ENCODE measurements at regions not wholly inside any gene's neighbourhood (a gene's known extent, or its start where the extent isn't known, plus 50 kb on each side); places are given as distances from the start of the nearest gene placed in this dataset.

DNA sequence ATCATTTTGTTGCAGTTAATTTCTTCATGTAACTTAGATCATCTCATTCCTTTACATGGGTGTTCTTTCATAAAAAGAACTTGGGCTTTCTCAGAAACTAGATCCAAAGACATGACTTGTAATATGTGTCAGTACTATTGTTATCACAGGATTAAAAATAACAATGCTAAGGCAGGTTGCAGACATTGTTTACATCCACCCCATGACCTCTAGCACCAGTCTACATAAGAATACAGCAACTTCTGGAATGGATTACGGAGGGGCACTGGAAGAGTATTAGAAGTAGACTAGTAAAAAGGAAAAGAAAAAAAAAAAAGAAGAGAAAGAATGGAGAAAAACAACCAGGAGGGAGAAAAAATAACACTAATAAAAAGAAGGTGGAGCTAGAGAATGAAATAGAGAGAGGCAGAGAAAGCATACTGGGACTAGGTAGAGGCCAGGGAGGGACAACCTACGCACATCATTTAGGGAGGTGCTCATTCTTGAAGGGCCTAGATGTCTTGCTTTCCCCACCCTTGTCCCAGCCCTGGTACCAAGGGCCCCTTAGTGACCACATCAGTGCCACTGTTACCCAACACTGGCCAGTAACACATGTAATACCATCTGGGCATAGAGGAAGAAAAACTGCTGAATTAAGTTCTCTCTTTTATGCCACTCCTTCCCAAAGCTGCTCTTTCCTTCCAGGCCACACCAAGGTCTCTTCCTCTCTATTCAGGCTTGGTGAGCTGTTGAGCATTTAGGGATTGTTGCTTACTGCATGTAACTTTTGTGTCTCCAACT, 70.6 kb upstream of the KLF7 start:
- no peak for DNase-seq

DNA sequence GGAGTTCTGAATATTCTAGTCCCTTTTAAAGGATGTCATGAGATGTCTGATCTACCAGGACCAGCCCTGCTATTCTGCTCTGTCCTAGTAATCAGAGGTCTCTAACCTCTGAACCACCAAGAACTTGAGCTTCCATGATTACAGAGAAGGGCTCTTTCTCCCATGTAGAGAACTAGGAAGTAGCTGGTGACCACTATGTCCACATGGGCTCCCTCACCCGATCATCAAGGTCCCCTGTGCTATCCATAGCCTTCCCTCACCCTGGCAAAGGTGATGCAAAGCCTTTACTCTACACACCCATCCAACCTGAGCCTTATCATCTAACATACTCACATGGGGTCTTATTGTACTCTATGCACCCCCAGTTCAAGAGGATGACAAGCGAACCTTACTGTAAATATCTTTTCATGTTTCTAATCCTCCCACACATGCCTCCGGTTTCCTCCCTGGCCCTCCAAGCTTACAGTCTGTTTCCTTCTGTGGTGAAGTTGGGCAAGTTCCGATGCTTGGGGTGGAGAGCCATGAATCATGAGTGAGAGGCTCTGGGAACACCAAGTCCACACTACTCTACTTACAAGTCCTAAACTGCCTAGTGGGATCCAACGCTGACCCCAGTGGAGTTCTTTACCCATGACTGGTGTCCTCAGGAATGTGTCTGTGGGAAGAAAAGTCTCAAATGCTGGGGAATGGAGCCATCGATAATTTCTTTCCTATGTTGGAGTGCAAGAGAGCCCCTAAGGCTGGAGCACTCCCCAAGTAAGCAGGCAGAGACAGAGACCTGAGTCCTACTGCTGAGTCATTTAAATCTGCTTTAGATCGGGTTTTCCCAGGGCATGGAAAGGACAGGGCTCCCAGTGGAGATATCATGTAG, 73.3 kb upstream of the KLF7 start:
- DNase-seq, result no peak

GRCh38 chr2:207239754-207240494, 74.2 kb upstream of the KLF7 start:
- peak; percentile 70 for DNase-seq

GRCh38 chr2:207240649-207241048, 74.9 kb upstream of the KLF7 start:
- DNase-seq, result no peak

- DNase-seq, result no peak
Observed at GRCh38 chr2:207241198-207241597, 75.5 kb upstream of the KLF7 start.

GRCh38 chr2:207243601-207244000, 77.9 kb upstream of the KLF7 start:
- no peak for DNase-seq

GRCh38 chr2:207244971-207245925, 79.5 kb upstream of the KLF7 start:
- DNase-seq, result no peak

GRCh38 chr2:207248702-207249377, 83.1 kb upstream of the KLF7 start:
- no peak for DNase-seq

GRCh38 chr2:207251022-207251421, 85.3 kb upstream of the KLF7 start:
- DNase-seq, result no peak

- no peak for DNase-seq
Observed at GRCh38 chr2:207251573-207252192, 85.9 kb upstream of the KLF7 start.

DNA sequence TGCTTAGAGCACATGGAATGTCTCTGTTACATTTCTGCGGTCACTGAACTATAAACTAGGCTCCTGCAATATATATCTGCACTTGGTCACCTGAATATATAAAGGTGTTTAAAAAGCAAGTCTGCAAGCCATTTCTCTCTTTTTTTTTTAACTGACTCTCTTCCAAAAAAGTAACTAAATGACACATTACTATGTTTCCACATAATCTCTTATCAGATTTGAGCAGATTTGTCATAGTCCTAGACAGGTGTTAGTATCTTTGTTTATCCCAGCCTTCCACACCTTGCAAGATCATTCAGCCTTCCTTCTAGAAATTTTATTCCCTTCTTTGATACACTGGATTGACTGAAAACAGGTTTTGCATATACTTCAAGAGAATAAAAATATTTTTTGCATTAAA, 86.7 kb upstream of the KLF7 start:
- no peak for DNase-seq

- no peak for DNase-seq
Observed at GRCh38 chr2:207252979-207253645, 87.4 kb upstream of the KLF7 start.

GRCh38 chr2:207253666-207254345, 88.1 kb upstream of the KLF7 start:
- DNase-seq, result no peak

DNA sequence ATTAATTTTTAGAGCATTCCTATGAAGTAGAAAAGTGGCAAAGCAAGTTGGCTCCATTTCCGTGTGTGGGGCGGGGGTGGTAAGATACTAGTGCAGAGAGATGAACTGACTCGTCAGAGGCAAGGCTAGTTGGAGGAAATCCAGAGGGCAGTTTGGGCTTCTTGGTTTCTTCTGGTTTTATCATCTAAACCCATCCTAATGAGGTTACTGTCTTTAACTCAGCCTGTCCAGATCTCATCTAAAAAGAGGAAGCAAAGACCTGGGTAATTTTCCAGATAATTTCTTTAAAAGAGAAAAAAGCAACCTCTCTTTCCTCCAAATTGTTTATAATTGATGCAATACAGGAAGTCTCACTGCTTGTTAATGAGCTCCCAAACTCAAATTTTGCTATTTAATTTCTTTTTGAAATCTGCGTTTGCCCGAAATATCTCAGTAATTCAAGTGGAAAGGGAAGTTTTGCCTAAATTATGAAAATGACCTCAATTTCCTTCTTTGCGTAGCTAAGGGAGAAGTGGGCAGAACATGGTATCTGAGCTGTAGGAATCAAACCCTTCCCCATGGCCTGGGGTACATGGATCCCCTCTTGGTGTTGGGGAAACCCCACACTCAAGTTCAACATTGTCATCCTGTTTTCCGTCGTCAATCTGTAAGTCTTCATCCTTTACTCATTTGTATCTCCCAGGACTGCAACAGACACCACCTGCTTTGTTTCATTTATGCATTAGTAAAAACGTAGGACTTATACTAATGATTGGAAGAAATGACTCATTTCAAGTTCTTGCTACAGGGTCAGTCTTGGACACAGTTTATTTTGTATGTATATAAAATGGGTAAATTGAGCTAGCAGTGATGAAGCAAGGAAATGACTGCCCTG, 89.1 kb upstream of the KLF7 start:
- no peak for DNase-seq

GRCh38 chr2:207255565-207256470, 90.1 kb upstream of the KLF7 start:
- no peak for DNase-seq

GRCh38 chr2:207256476-207257207, 90.9 kb upstream of the KLF7 start:
- no peak for DNase-seq

All from NCI-H510A treated with DMSO at 0.1 percent for 48 hours (cell line).